ENCODE measurements at regions not wholly inside any gene's neighbourhood (a gene's known extent, or its start where the extent isn't known, plus 50 kb on each side); places are given as distances from the start of the nearest gene placed in this dataset.

DNA sequence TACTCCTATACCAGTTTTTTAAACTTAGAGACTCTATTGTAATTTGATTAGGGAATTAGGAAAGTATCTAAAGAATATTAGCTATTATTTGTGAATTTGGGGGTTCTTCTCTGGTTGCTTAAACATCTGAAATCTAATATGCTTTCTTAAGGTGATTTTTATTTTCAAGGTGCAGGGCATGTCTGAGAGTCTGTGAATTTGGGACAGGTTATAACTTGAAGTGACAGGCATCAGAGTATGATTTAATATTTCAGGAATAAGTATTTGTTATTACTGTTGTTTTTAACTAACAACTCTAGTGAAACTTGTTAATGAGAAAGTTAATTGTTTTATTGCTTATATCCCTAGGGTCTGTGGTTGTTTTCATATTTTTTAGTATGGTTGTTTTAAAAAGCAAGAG, 321.6 kb upstream of the EPHA3 start:
- H3K4me3 ChIP-seq (ENCODE audit: low read depth in 1 of 3, low read length in 3 of 3): no peak overlapping the region
- no peaks in the 10 kb centered on the region for H3K27me3 ChIP-seq (ENCODE audit: control insufficient read depth in 3 of 3, insufficient read depth in 3 of 3, low read length in 3 of 3)
- FAIRE-seq: no peak
- H3K9me3 ChIP-seq (ENCODE audit: control insufficient read depth in 2 of 2, insufficient read depth in 1 of 2, low read depth in 1 of 2, low read length in 1 of 2): no peaks in the 10 kb centered on the region
- H3K4me1 ChIP-seq (ENCODE audit: control insufficient read depth in 3 of 3, insufficient read depth in 2 of 3, low read depth in 1 of 3, low read length in 2 of 3): no peaks in the 10 kb centered on the region
- H3K36me3 ChIP-seq (ENCODE audit: control insufficient read depth in 3 of 3, insufficient read depth in 2 of 3, low read depth in 1 of 3, low read length in 3 of 3): no peaks in the 10 kb centered on the region
- no peak for DNase-seq
- no peak overlapping the region for H3K27ac ChIP-seq (ENCODE audit: low read depth in 1 of 3, low read length in 2 of 3)

DNA sequence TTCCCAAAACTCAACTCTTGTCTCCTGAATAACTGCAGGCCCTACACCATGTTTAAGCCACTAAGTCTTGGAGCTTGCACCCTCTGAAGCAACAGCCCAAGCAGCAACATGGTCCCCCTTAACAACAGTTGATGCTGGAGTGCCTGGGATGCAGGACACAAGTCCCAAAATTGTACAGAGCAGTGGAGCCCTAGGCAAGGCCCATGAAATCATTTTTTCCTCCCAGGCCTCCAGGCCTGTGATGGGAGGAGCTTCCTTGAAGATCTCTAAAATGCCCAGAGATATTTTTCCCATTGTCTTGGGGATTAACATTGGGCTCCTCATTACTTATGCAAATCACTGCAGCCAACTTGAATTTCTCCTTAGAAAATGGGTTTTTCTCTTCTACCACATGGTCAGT, 311.9 kb upstream of the EPHA3 start:
- Histone ChIP-seq H3K27ac (ENCODE audit: low read depth in 1 of 3, low read length in 2 of 3) (no peak overlapping the region), H3K36me3 (ENCODE audit: control insufficient read depth in 3 of 3, insufficient read depth in 2 of 3, low read depth in 1 of 3, low read length in 3 of 3) (no peaks in the 10 kb centered on the region), H3K9me3 (ENCODE audit: control insufficient read depth in 2 of 2, insufficient read depth in 1 of 2, low read depth in 1 of 2, low read length in 1 of 2) (peaks cover 2 to 22% of the 10 kb centered on the region in 2 donors), H3K27me3 (ENCODE audit: control insufficient read depth in 3 of 3, insufficient read depth in 3 of 3, low read length in 3 of 3) (no peaks in the 10 kb centered on the region), H3K4me3 (ENCODE audit: low read depth in 1 of 3, low read length in 3 of 3) (no peak overlapping the region), H3K4me1 (ENCODE audit: control insufficient read depth in 3 of 3, insufficient read depth in 2 of 3, low read depth in 1 of 3, low read length in 2 of 3) (no peaks in the 10 kb centered on the region)
- FAIRE-seq: no peak
- no peak for DNase-seq

DNA sequence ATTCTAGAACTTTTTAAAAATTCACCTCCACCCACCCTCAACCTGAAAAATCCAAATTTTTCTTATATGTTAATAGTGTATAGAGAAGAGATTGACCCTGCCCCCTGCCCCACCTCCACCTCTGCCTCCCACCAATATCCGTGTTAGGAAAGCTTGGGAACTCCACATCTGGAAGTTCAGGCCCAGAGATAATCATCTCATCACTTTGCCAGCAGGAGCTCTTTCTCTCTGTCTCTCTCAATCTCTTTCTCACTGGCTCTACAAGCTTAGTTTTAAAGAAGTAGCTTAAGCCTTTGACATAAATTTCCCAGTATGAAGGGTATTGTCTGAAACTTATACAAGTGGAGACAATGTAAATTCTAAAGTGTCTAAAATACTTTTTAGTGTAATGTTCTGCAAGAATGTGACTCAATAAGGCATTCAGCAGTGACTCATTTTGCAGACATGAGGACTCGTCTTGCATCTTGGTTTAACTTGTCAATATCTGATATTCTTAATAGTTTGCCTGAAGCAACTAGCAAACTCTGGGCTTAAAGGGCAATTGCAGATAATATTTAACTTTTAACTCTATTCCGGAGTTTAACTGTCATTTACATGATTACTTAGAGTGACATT, 299.8 kb upstream of the EPHA3 start:
- FAIRE-seq (no peak), DNase-seq (peak in 1 of 2 donors; percentile 64)
- H3K36me3 ChIP-seq (ENCODE audit: control insufficient read depth in 3 of 3, insufficient read depth in 2 of 3, low read depth in 1 of 3, low read length in 3 of 3): no peaks in the 10 kb centered on the region
- peaks cover 0 to 18% (median 0%) of the 10 kb centered on the region in 3 donors for H3K4me1 ChIP-seq (ENCODE audit: control insufficient read depth in 3 of 3, insufficient read depth in 2 of 3, low read depth in 1 of 3, low read length in 2 of 3)
- peak overlapping the region in 1 of 3 donors; percentile 63 for H3K27ac ChIP-seq (ENCODE audit: low read depth in 1 of 3, low read length in 2 of 3)
- 11 to 50% (median 18%) methylated on average over 3 of the region's 3 CpGs for WGBS, 3 donors
- no peaks in the 10 kb centered on the region for H3K9me3 ChIP-seq (ENCODE audit: control insufficient read depth in 2 of 2, insufficient read depth in 1 of 2, low read depth in 1 of 2, low read length in 1 of 2)
- H3K4me3 ChIP-seq (ENCODE audit: low read depth in 1 of 3, low read length in 3 of 3): no peak overlapping the region
- H3K27me3 ChIP-seq (ENCODE audit: control insufficient read depth in 3 of 3, insufficient read depth in 3 of 3, low read length in 3 of 3): no peaks in the 10 kb centered on the region

DNA sequence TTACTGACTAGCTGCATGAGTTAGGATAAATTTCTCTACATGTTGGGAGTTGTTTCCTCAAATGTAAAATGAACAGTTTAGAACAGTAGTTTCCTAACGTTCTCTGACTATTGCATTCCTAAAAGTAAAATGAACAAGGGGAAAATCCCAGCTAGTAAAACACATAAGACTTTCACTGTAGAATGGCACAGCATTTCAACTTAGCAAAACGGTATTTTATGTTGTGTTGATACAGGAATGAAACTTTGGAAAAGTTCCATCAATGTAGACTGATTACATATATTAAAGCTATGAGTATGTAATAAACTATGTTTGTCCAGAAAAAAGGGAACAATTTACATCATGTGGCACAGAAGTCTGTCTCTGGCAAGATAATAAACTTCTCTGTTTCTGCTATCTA, 297.4 kb upstream of the EPHA3 start:
- FAIRE-seq: no peak
- H3K4me1 ChIP-seq (ENCODE audit: control insufficient read depth in 3 of 3, insufficient read depth in 2 of 3, low read depth in 1 of 3, low read length in 2 of 3): peaks cover 0 to 18% (median 0%) of the 10 kb centered on the region in 3 donors
- no peak overlapping the region for H3K27ac ChIP-seq (ENCODE audit: low read depth in 1 of 3, low read length in 2 of 3)
- H3K4me3 ChIP-seq (ENCODE audit: low read depth in 1 of 3, low read length in 3 of 3): no peak overlapping the region
- no peaks in the 10 kb centered on the region for H3K36me3 ChIP-seq (ENCODE audit: control insufficient read depth in 3 of 3, insufficient read depth in 2 of 3, low read depth in 1 of 3, low read length in 3 of 3)
- H3K9me3 ChIP-seq (ENCODE audit: control insufficient read depth in 2 of 2, insufficient read depth in 1 of 2, low read depth in 1 of 2, low read length in 1 of 2): no peaks in the 10 kb centered on the region
- no peak for DNase-seq
- no peaks in the 10 kb centered on the region for H3K27me3 ChIP-seq (ENCODE audit: control insufficient read depth in 3 of 3, insufficient read depth in 3 of 3, low read length in 3 of 3)
- 14 to 28% (median 22%) methylated on average over 2 of the region's 2 CpGs for WGBS, 3 donors

DNA sequence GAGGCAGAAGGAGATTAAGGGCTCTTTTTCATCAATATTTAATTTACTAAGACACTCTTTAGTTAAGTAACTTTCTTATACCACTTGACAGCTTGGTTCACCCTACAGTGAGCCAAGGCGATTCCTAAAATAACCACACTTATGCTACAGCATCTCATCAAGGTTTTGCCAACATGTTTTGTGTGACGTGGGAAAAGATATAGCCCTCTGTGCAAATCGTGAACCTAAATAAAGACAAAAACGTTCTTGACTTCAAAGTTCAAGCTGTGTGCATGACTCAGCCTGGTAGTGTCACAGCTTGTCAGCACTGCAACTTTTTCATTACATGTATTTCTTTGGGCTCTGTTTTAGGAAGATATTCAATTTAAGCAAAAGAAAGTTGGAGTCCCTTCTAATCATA, 297.0 kb upstream of the EPHA3 start:
- Histone ChIP-seq H3K4me1 (ENCODE audit: control insufficient read depth in 3 of 3, insufficient read depth in 2 of 3, low read depth in 1 of 3, low read length in 2 of 3) (peaks cover 0 to 18% (median 0%) of the 10 kb centered on the region in 3 donors), H3K27ac (ENCODE audit: low read depth in 1 of 3, low read length in 2 of 3) (peak overlapping the region in 1 of 3 donors; percentile 21), H3K27me3 (ENCODE audit: control insufficient read depth in 3 of 3, insufficient read depth in 3 of 3, low read length in 3 of 3) (no peaks in the 10 kb centered on the region), H3K36me3 (ENCODE audit: control insufficient read depth in 3 of 3, insufficient read depth in 2 of 3, low read depth in 1 of 3, low read length in 3 of 3) (no peaks in the 10 kb centered on the region), H3K4me3 (ENCODE audit: low read depth in 1 of 3, low read length in 3 of 3) (no peak overlapping the region), H3K9me3 (ENCODE audit: control insufficient read depth in 2 of 2, insufficient read depth in 1 of 2, low read depth in 1 of 2, low read length in 1 of 2) (no peaks in the 10 kb centered on the region)
- DNase-seq (peak in 1 of 2 donors; percentile 46), FAIRE-seq (no peak)
- WGBS, 3 donors: 19 to 42% (median 22%) methylated on average over 4 of the region's 4 CpGs

DNA sequence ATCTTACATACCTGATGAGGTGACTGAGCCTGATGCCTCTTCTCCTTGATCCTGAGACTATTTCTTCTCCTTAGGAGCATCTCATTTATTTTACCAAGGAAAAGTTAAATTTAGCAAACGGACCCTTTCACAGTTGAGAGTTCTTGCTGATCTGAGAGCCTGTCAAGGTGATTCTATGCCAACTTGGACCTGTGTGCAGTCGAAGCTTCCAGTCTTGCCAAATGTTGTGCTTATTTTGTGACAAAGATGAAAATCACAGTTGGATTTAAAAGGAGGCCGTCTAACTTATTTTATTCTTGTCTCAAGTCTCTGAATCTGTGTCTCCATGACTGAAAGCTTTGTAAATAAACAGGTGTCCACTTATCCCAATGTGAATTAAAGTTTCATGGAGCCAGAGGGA, 296.3 kb upstream of the EPHA3 start:
- DNase-seq (no peak), FAIRE-seq (no peak)
- no peak overlapping the region for H3K4me3 ChIP-seq (ENCODE audit: low read depth in 1 of 3, low read length in 3 of 3)
- 72 to 74% (median 74%) methylated on average over 3 of the region's 3 CpGs for WGBS, 3 donors
- H3K9me3 ChIP-seq (ENCODE audit: control insufficient read depth in 2 of 2, insufficient read depth in 1 of 2, low read depth in 1 of 2, low read length in 1 of 2): no peaks in the 10 kb centered on the region
- no peaks in the 10 kb centered on the region for H3K36me3 ChIP-seq (ENCODE audit: control insufficient read depth in 3 of 3, insufficient read depth in 2 of 3, low read depth in 1 of 3, low read length in 3 of 3)
- peaks cover 0 to 18% (median 0%) of the 10 kb centered on the region in 3 donors for H3K4me1 ChIP-seq (ENCODE audit: control insufficient read depth in 3 of 3, insufficient read depth in 2 of 3, low read depth in 1 of 3, low read length in 2 of 3)
- H3K27ac ChIP-seq (ENCODE audit: low read depth in 1 of 3, low read length in 2 of 3): no peak overlapping the region
- no peaks in the 10 kb centered on the region for H3K27me3 ChIP-seq (ENCODE audit: control insufficient read depth in 3 of 3, insufficient read depth in 3 of 3, low read length in 3 of 3)

DNA sequence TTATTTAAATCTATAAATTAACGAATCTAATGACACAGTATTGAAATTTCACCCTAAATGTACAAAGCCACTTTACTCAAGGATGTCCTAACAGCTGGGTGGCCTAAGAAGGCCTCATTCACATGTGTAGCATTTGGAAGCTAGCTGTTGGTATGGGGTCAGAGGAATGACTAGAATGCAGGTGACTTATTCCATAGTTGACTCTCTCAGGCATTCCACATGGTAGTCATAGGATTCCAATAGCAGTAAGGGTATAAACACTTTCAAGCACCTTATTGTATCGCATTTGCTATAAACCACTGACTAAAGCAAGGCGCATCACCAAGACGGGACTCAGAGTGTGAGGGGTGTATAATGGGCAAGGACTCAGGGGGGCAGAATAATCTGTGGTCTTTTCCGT, 294.8 kb upstream of the EPHA3 start:
- Histone ChIP-seq H3K36me3 (ENCODE audit: control insufficient read depth in 3 of 3, insufficient read depth in 2 of 3, low read depth in 1 of 3, low read length in 3 of 3) (no peaks in the 10 kb centered on the region), H3K27me3 (ENCODE audit: control insufficient read depth in 3 of 3, insufficient read depth in 3 of 3, low read length in 3 of 3) (no peaks in the 10 kb centered on the region), H3K4me3 (ENCODE audit: low read depth in 1 of 3, low read length in 3 of 3) (no peak overlapping the region), H3K9me3 (ENCODE audit: control insufficient read depth in 2 of 2, insufficient read depth in 1 of 2, low read depth in 1 of 2, low read length in 1 of 2) (no peaks in the 10 kb centered on the region), H3K27ac (ENCODE audit: low read depth in 1 of 3, low read length in 2 of 3) (no peak overlapping the region), H3K4me1 (ENCODE audit: control insufficient read depth in 3 of 3, insufficient read depth in 2 of 3, low read depth in 1 of 3, low read length in 2 of 3) (peaks cover 0 to 19% (median 0%) of the 10 kb centered on the region in 3 donors)
- FAIRE-seq (no peak), DNase-seq (no peak)
- 81 to 89% (median 82%) methylated on average over 5 of the region's 5 CpGs for WGBS, 3 donors

DNA sequence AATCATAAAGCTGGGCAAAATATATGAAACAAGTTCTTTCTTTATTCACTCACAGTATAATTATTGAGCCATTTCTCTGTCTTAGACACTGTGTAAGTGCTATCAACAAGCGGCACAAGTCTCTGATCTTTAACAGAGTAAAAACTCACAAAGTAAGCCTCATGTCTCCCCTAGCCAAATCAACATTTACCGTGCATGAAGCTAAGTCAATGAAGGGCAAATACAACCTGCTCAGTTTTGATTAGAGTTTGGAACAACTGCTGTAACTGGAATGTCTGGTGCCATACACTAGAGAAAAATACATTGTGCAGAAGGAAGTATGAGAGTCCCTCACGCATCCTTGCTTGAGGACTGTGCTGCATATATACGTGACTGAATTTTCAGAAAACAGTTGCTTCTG, 291.0 kb upstream of the EPHA3 start:
- Histone ChIP-seq H3K4me3 (ENCODE audit: low read depth in 1 of 3, low read length in 3 of 3) (no peak overlapping the region), H3K27ac (ENCODE audit: low read depth in 1 of 3, low read length in 2 of 3) (no peak overlapping the region), H3K4me1 (ENCODE audit: control insufficient read depth in 3 of 3, insufficient read depth in 2 of 3, low read depth in 1 of 3, low read length in 2 of 3) (peaks cover 0 to 7% (median 0%) of the 10 kb centered on the region in 3 donors), H3K9me3 (ENCODE audit: control insufficient read depth in 2 of 2, insufficient read depth in 1 of 2, low read depth in 1 of 2, low read length in 1 of 2) (no peaks in the 10 kb centered on the region), H3K27me3 (ENCODE audit: control insufficient read depth in 3 of 3, insufficient read depth in 3 of 3, low read length in 3 of 3) (no peaks in the 10 kb centered on the region), H3K36me3 (ENCODE audit: control insufficient read depth in 3 of 3, insufficient read depth in 2 of 3, low read depth in 1 of 3, low read length in 3 of 3) (no peaks in the 10 kb centered on the region)
- 58 to 82% (median 61%) methylated on average over 4 of the region's 4 CpGs for WGBS, 3 donors
- FAIRE-seq (no peak), DNase-seq (no peak)

Measured in small intestine (tissue), 7 donors.